Neural cell (in vitro differentiated cells): ENCODE measurements at regions not wholly inside any gene's neighbourhood (a gene's known extent, or its start where the extent isn't known, plus 50 kb on each side); places are given as distances from the start of the nearest gene placed in this dataset.

Experiments used
- EZH2 ChIP-seq: fragments of 200-600, 300-800 bp; shearing (Covaris generic), sonication (generic); IDR thresholded peaks from 2 replicates; pipeline ENCODE4 v1.6.1; 2014; ENCODE audit warnings: antibody characterized with exemption, low read length, borderline replicate concordance, mild to moderate bottlenecking; ENCODE audit not compliant: insufficient read depth, poor library complexity, severe bottlenecking
- POLR2AphosphoS5 ChIP-seq: IDR thresholded peaks from 2 replicates; pipeline ENCODE4 v1.6.1; 2012
- RAD21 ChIP-seq: fragments of 450-650 bp; conservative IDR thresholded peaks from 2 replicates; pipeline ENCODE4 v1.6.1; 2014; ENCODE audit warnings: antibody characterized with exemption, mild to moderate bottlenecking, moderate library complexity
- TF ChIP-seq, protein P1 (sequence below): IDR thresholded peaks from 2 replicates; pipeline ENCODE4 v1.6.1; 2012; ENCODE audit warnings: borderline replicate concordance
- TF ChIP-seq, protein P2 (sequence below): fragments of 450-650 bp; IDR thresholded peaks from 2 replicates; pipeline ENCODE4 v1.5.1; 2014; ENCODE audit warnings: antibody characterized with exemption, mild to moderate bottlenecking, moderate library complexity; ENCODE audit not compliant: poor library complexity, severe bottlenecking

DNA sequence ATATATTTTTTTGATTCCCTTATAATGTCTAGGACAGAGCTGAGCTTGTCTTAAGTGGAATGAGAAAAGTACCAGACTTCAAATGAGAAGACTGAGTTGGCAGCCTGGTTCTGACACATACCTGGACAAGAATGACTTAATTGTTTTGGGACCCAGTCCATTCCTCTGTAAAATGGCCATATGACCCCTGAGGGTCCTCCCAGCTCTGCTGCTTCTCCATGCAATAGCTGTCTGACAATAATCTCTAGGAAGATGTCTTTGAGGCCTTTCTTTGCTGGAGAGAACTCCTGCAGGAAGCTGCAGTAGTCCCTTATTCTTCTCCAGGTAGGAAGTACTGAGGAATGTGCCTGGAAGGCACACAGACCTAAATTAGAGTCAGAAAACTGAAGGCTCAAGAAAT is 55.9 kb upstream of the SLIT3 start:
- TF ChIP-seq EZH2, result no peak
- TF ChIP-seq, protein P1, sequence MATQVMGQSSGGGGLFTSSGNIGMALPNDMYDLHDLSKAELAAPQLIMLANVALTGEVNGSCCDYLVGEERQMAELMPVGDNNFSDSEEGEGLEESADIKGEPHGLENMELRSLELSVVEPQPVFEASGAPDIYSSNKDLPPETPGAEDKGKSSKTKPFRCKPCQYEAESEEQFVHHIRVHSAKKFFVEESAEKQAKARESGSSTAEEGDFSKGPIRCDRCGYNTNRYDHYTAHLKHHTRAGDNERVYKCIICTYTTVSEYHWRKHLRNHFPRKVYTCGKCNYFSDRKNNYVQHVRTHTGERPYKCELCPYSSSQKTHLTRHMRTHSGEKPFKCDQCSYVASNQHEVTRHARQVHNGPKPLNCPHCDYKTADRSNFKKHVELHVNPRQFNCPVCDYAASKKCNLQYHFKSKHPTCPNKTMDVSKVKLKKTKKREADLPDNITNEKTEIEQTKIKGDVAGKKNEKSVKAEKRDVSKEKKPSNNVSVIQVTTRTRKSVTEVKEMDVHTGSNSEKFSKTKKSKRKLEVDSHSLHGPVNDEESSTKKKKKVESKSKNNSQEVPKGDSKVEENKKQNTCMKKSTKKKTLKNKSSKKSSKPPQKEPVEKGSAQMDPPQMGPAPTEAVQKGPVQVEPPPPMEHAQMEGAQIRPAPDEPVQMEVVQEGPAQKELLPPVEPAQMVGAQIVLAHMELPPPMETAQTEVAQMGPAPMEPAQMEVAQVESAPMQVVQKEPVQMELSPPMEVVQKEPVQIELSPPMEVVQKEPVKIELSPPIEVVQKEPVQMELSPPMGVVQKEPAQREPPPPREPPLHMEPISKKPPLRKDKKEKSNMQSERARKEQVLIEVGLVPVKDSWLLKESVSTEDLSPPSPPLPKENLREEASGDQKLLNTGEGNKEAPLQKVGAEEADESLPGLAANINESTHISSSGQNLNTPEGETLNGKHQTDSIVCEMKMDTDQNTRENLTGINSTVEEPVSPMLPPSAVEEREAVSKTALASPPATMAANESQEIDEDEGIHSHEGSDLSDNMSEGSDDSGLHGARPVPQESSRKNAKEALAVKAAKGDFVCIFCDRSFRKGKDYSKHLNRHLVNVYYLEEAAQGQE, result no peak
- no peak for TF ChIP-seq POLR2AphosphoS5
- TF ChIP-seq, protein P2, sequence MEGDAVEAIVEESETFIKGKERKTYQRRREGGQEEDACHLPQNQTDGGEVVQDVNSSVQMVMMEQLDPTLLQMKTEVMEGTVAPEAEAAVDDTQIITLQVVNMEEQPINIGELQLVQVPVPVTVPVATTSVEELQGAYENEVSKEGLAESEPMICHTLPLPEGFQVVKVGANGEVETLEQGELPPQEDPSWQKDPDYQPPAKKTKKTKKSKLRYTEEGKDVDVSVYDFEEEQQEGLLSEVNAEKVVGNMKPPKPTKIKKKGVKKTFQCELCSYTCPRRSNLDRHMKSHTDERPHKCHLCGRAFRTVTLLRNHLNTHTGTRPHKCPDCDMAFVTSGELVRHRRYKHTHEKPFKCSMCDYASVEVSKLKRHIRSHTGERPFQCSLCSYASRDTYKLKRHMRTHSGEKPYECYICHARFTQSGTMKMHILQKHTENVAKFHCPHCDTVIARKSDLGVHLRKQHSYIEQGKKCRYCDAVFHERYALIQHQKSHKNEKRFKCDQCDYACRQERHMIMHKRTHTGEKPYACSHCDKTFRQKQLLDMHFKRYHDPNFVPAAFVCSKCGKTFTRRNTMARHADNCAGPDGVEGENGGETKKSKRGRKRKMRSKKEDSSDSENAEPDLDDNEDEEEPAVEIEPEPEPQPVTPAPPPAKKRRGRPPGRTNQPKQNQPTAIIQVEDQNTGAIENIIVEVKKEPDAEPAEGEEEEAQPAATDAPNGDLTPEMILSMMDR, result no peak
- no peak for TF ChIP-seq RAD21
